OCI-LY3 (cell line): ENCODE measurements at regions not wholly inside any gene's neighbourhood (a gene's known extent, or its start where the extent isn't known, plus 50 kb on each side); places are given as distances from the start of the nearest gene placed in this dataset.
"Not testable (repeated sequence)": the region's sequence is repeated elsewhere in the genome, so short reads cannot be mapped to it uniquely, and the experiment has no call there.

Source experiments
- EZH2phosphoT487 ChIP-seq: fragments of 200-600 bp; shearing (Covaris generic); IDR thresholded peaks from 2 replicates; pipeline ENCODE4 v1.6.1; 2018; ENCODE audit warnings: antibody characterized with exemption, mixed run types, low read depth
- TF ChIP-seq, protein P1 (sequence below): fragments of 200-600, 300-600 bp; sonication (generic); IDR thresholded peaks from 2 replicates; pipeline ENCODE4 v1.5.1; 2014; ENCODE audit warnings: antibody characterized with exemption, low read length, low read depth

DNA sequence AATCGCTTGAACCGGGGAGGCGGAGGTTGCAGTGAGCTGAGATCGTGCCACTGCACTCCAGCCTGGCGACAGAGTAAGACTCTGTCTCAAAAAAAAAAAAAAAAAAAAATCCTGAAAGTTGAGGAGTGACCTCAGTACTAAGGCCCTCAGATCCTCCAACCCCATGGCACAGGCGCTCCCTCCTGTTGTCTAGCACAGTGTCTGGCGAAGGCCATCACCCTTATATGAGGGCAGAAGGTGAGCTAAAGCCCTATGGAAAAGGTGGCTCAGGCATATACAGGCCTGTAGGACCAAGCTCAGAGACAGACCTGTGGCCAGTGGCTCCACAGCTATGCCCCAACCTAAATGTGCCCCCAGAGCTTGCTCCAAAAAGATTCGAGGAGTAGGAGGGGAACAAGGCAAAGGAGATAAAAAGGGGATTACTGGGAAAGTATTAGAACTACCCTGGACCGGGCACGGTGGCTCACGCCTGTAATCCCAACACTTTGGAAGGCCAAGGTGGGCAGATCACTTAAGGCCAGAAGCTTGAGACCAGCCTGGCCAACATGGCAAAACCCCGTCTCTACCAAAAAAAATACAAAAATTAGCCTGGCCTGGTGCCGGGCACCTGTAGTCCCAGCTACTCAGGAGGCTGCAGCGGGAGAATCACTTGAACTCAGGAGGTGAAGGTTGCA, 92.4 kb downstream of the GLUL start:
- TF ChIP-seq, protein P1, sequence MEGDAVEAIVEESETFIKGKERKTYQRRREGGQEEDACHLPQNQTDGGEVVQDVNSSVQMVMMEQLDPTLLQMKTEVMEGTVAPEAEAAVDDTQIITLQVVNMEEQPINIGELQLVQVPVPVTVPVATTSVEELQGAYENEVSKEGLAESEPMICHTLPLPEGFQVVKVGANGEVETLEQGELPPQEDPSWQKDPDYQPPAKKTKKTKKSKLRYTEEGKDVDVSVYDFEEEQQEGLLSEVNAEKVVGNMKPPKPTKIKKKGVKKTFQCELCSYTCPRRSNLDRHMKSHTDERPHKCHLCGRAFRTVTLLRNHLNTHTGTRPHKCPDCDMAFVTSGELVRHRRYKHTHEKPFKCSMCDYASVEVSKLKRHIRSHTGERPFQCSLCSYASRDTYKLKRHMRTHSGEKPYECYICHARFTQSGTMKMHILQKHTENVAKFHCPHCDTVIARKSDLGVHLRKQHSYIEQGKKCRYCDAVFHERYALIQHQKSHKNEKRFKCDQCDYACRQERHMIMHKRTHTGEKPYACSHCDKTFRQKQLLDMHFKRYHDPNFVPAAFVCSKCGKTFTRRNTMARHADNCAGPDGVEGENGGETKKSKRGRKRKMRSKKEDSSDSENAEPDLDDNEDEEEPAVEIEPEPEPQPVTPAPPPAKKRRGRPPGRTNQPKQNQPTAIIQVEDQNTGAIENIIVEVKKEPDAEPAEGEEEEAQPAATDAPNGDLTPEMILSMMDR, result not testable (repeated sequence)
- not testable (repeated sequence) for TF ChIP-seq EZH2phosphoT487
